ENCODE measurements at regions not wholly inside any gene's neighbourhood (a gene's known extent, or its start where the extent isn't known, plus 50 kb on each side); places are given as distances from the start of the nearest gene placed in this dataset.
"Not testable (repeated sequence)": the region's sequence is repeated elsewhere in the genome, so short reads cannot be mapped to it uniquely, and the experiment has no call there.

DNA sequence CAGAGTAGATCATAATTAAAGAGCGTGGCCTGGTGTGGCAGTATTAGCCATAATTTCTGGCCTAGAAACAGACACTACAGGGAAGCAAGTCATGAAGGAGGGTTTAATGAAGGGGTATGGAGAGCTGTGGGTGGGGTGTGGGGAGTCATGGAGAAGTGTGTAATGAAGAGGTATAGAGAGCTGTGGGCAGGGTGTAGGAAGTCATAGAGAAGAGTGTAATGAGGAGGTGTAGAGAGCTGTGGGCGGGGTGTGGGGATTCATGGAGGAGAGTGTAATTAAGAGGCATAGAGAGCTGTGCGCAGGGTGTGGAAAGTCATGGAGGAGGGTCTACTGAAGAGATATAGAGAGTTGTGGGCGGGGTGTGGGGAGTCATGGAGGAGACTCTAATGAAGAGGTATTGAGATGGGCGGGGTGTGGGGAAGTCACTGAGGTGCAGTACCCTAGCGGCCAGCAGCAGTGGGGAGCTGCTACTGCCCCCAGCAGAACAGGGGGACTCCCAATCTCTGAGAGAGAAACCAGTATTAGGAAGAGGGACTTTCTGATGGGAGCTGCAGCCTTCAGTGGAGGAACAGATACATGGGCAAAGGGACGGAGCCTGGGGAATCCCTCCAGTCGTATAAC is 145.4 kb upstream of the FOXA2 start:
- H3K4me3 ChIP-seq (ENCODE audit: low read depth, low read length) = no peak overlapping the region
- in situ Hi-C loops (cut with HindIII; ENCODE audit: low sequenced_read_pairs) = no loop called here
- TF ChIP-seq CTCF (IDR thresholded peaks at IDR 0.05; ENCODE audit: low read depth, low read length) = no peak
- DNase-seq (ENCODE audit: low read depth, low spot score) = no peak

DNA sequence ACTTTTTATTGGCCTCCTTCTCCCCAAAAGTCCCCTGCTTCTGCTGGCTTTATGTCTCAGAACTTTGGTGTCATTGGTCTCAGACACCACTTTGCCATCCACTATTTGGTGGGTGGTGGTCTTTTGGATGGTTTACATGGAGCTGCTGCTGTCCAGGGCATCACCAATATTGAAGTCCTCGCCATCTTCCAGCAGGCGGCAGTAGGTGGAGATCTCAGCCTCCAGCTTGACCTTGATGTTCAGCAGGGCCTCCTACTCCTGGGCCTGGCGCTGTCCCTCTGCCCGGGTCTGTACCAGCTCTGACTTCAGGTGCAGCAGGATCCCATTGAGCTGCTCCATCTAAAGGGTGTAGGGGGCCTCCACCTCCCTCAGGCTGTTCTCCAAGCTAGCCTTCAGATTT is 148.4 kb upstream of the FOXA2 start:
- in situ Hi-C loops (cut with HindIII; ENCODE audit: low sequenced_read_pairs) = no loop called here
- no peak overlapping the region for H3K4me3 ChIP-seq (ENCODE audit: low read depth, low read length)
- DNase-seq (ENCODE audit: low read depth, low spot score) = no peak
- TF ChIP-seq CTCF (IDR thresholded peaks at IDR 0.05; ENCODE audit: low read depth, low read length) = no peak

GRCh38 chr20:22734946-22735647 is 150.7 kb upstream of the FOXA2 start:
- not testable (repeated sequence) for DNase-seq (ENCODE audit: low read depth, low spot score)
- peak; percentile 40 for TF ChIP-seq CTCF (IDR thresholded peaks at IDR 0.05; ENCODE audit: low read depth, low read length)

DNA sequence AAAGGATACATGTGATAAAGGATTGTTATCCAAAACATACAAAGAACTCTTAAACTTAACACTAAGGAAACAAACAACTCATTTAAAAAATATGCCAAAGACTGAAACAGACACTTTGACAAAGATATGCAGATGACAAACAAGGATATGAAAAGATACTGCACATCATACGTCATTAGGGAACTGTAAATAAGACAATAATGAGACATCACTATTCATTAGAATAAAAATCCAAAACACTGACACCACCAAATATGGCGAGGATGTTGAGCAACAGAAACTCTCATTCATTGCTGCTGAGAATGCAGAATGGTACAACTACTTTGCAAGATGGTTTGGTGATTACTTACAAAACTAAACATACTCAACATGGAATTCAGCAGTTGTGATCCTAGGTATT is 156.5 kb upstream of the FOXA2 start:
- in situ Hi-C loops (cut with HindIII; ENCODE audit: low sequenced_read_pairs) = no loop called here
- no peak for DNase-seq (ENCODE audit: low read depth, low spot score)
- no peak overlapping the region for H3K4me3 ChIP-seq (ENCODE audit: low read depth, low read length)
- no peak for TF ChIP-seq CTCF (IDR thresholded peaks at IDR 0.05; ENCODE audit: low read depth, low read length)

More at GRCh38 chr20:22734946-22735647, 150.7 kb upstream of the FOXA2 start:
- in situ Hi-C loops (cut with HindIII; ENCODE audit: low sequenced_read_pairs); H3K4me3 ChIP-seq (ENCODE audit: low read depth, low read length): not testable (repeated sequence)

DNA sequence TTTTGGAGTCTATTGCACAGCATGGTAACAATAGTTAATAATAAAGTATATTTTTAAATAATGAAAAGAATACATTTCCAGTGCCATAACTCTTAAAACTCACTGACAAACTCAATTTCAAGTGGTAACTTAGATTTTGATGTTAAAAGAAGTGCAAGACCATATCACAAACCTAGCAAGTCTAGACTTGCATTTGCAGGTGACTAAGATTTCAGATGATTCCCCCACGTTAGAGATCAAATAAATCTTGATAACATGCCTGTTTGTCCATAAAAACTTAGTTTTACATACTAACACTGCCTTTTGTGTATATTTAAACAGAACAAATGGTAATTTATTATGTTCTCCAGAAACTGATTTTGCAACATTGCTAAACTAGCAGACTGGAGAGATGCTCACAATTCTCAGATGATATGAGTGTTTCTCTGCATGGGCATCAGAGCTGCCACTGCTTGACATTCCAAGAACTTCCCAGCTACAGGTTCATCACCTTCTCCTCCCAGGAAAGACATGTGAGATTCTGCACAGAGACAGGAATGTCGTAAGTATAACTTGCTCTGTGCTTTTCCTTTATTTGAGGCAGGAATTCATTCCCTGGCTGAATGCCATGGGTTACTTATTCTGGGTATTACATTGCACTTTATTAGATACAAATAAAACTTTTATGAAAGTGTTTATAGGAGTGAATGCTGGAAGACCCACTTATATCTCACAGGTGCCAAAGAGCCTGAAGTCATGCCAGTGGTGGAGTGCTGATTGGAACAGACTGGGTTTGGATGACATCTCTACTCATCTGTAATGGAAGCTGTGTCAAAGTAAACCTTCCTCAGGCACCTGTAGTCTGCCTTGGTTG is 160.2 kb upstream of the FOXA2 start:
- TF ChIP-seq CTCF (IDR thresholded peaks at IDR 0.05; ENCODE audit: low read depth, low read length) = no peak
- no peak overlapping the region for H3K4me3 ChIP-seq (ENCODE audit: low read depth, low read length)
- no peak for DNase-seq (ENCODE audit: low read depth, low spot score)

GRCh38 chr20:22745194-22745500 is 160.8 kb upstream of the FOXA2 start:
- no peak overlapping the region for H3K4me3 ChIP-seq (ENCODE audit: low read depth, low read length)
- DNase-seq (ENCODE audit: low read depth, low spot score) = no peak
- no peak for TF ChIP-seq CTCF (IDR thresholded peaks at IDR 0.05; ENCODE audit: low read depth, low read length)
- in situ Hi-C loops (cut with HindIII; ENCODE audit: low sequenced_read_pairs) = no loop called here

More for the DNA sequence above, 160.2 kb upstream of the FOXA2 start:
- in situ Hi-C loops (cut with HindIII; ENCODE audit: low sequenced_read_pairs) = no loop called here

Data from astrocyte of the spinal cord (primary cell).